Erythroblast (primary cell): ENCODE measurements at regions not wholly inside any gene's neighbourhood (a gene's known extent, or its start where the extent isn't known, plus 50 kb on each side); places are given as distances from the start of the nearest gene placed in this dataset.

Source experiments
- GATA1 ChIP-seq: IDR thresholded peaks from 2 replicates; pipeline ENCODE4 v1.6.1; 2011; ENCODE audit warnings: low read depth, mild to moderate bottlenecking, control low read depth, low read length, moderate library complexity
- POLR2A ChIP-seq: IDR thresholded peaks from 2 replicates; pipeline ENCODE4 v1.6.1; 2011; ENCODE audit warnings: mild to moderate bottlenecking, low read length

DNA sequence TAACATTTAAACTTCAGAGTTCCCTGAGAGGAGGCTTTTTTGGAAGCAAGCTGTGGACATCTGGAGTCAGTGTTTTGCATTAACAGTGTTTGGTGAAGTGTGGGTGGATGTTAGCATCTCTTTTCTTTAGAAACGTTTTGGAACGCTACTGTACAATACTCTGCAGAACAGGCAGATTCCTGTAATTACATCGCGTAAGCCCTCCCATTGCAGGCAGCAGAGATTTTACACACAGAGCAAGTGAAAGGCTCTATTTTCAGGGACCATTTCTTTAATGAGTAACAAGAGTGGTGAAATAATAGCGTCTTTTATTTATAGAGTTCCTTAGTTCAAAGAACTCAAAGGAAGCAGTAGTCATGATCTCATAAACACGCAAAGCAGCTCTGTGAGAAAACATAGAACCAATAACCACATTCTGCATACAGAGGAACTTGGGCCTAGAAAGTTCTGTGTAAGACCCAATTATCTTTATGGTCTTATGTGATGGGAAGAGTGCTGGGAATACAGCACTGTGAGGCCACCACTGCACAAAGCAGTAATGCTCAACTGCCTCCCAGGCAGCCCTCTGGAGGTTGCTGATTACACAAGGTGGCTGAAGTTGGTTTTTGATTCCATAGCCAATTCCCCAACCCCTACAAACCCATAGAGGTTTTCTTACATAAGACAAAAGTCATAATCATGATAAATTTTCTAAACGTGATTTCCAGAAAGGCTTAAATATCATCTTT, 298.7 kb upstream of the EPHA5 start:
- TF ChIP-seq POLR2A (no peak), GATA1 (no peak)
